Thyroid gland (tissue), 4 donors: ENCODE measurements at regions not wholly inside any gene's neighbourhood (a gene's known extent, or its start where the extent isn't known, plus 50 kb on each side); places are given as distances from the start of the nearest gene placed in this dataset.

ENCODE experiments used
- CTCF ChIP-seq, 6 experiments: fragments of 200-600 bp in 3 of 6; fragments of 450-650 bp in 3 of 6; sonication (generic) in 3 of 6; IDR thresholded peaks; one replicate each; pipeline ENCODE4 v1.5.1; 2016 to 2019; ENCODE audit warnings: antibody characterized with exemption in 6 of 6, mild to moderate bottlenecking in 2 of 6, inconsistent platforms in 1 of 6, moderate library complexity in 1 of 6
- POLR2A ChIP-seq, 2 donors: fragments of 450-650 bp; IDR thresholded peaks; one replicate each; pipeline ENCODE4 v1.6.1; 2017; ENCODE audit warnings: antibody characterized with exemption in 2 of 2, mild to moderate bottlenecking in 2 of 2, moderate library complexity in 1 of 2

- TF ChIP-seq CTCF (IDR thresholded peaks at IDR 0.05), result no peak
- TF ChIP-seq POLR2A (IDR thresholded peaks at IDR 0.05), result no peak
Observed at GRCh38 chr4:13922873-13923645, 295.5 kb upstream of the BOD1L1 start.
